Right hindlimb (tissue), 1 donor: ENCODE measurements at regions not wholly inside any gene's neighbourhood (a gene's known extent, or its start where the extent isn't known, plus 50 kb on each side); places are given as distances from the start of the nearest gene placed in this dataset.
"Not testable (repeated sequence)": the region's sequence is repeated elsewhere in the genome, so short reads cannot be mapped to it uniquely, and the experiment has no call there.

Source experiments
- DNase-seq: peaks from one replicate; pipeline ENCODE4 v3.0.0-alpha.2; 2018

GRCh38 chr6:72457738-72458137 lies 164.1 kb upstream of the KCNQ5 start:
- DNase-seq, result no peak

GRCh38 chr6:72458521-72458920 lies 163.3 kb upstream of the KCNQ5 start:
- DNase-seq, result no peak

GRCh38 chr6:72461144-72461543 lies 160.7 kb upstream of the KCNQ5 start:
- no peak for DNase-seq

GRCh38 chr6:72464246-72464645 lies 157.6 kb upstream of the KCNQ5 start:
- DNase-seq, result no peak

GRCh38 chr6:72464791-72465691 lies 156.8 kb upstream of the KCNQ5 start:
- no peak for DNase-seq

- DNase-seq, result no peak
Measured at GRCh38 chr6:72466471-72466870, 155.4 kb upstream of the KCNQ5 start.

- no peak for DNase-seq
Measured at GRCh38 chr6:72466971-72467566, 154.8 kb upstream of the KCNQ5 start.

- DNase-seq, result not testable (repeated sequence)
Measured at GRCh38 chr6:72469406-72469983, 152.4 kb upstream of the KCNQ5 start.

- no peak for DNase-seq
Measured at GRCh38 chr6:72476051-72476450, 145.8 kb upstream of the KCNQ5 start.

- no peak for DNase-seq
Measured at GRCh38 chr6:72476646-72477045, 145.2 kb upstream of the KCNQ5 start.

- no peak for DNase-seq
Measured at GRCh38 chr6:72495441-72495840, 126.4 kb upstream of the KCNQ5 start.

GRCh38 chr6:72497186-72497585 lies 124.7 kb upstream of the KCNQ5 start:
- DNase-seq, result no peak

- no peak for DNase-seq
Measured at GRCh38 chr6:72500669-72501068, 121.2 kb upstream of the KCNQ5 start.

GRCh38 chr6:72504406-72504805 lies 117.5 kb upstream of the KCNQ5 start:
- no peak for DNase-seq

GRCh38 chr6:72505446-72505845 lies 116.4 kb upstream of the KCNQ5 start:
- DNase-seq, result no peak

GRCh38 chr6:72519871-72520270 lies 102.0 kb upstream of the KCNQ5 start:
- no peak for DNase-seq

GRCh38 chr6:72521684-72522083 lies 100.2 kb upstream of the KCNQ5 start:
- no peak for DNase-seq

- no peak for DNase-seq
Measured at GRCh38 chr6:72522735-72523141, 99.1 kb upstream of the KCNQ5 start.

GRCh38 chr6:72524011-72524645 lies 97.7 kb upstream of the KCNQ5 start:
- no peak for DNase-seq

- DNase-seq, result no peak
Measured at GRCh38 chr6:72525821-72526510, 95.9 kb upstream of the KCNQ5 start.

GRCh38 chr6:72530152-72530551 lies 91.7 kb upstream of the KCNQ5 start:
- DNase-seq, result no peak

GRCh38 chr6:72530750-72531149 lies 91.1 kb upstream of the KCNQ5 start:
- no peak for DNase-seq

GRCh38 chr6:72533606-72534005 lies 88.3 kb upstream of the KCNQ5 start:
- DNase-seq, result no peak
